ENCODE measurements at regions not wholly inside any gene's neighbourhood (a gene's known extent, or its start where the extent isn't known, plus 50 kb on each side); places are given as distances from the start of the nearest gene placed in this dataset.

- no peak overlapping the region for H3K4me3 Mint-ChIP-seq
Observed at GRCh38 chr14:57085043-57085442, 183.7 kb downstream of the EXOC5 start.

More at GRCh38 chr14:57085043-57085442, 183.7 kb downstream of the EXOC5 start:
- no CpG with 5 or more reads among the region's 3 CpGs for WGBS (ENCODE audit: extremely low coverage, insufficient read length, low lambda C conversion rate)
- H3K4me2 ChIP-seq (ENCODE audit: insufficient read depth, insufficient read length, low read length): no peak overlapping the region
- H4K20me1 ChIP-seq (ENCODE audit: control insufficient read depth, insufficient read depth, insufficient read length): no peaks in the 10 kb centered on the region
- peaks cover 11 to 21% (median 13%) of the 10 kb centered on the region in 3 experiments; a peak in 6 of 7 replicates for H3K36me3 Mint-ChIP-seq (ENCODE audit: insufficient read depth in 1 of 3, low read depth in 3 of 3)
- no peak overlapping the region for H2BK5ac ChIP-seq (ENCODE audit: insufficient read length, low read length)
- no peaks in the 10 kb centered on the region for H3K9me3 ChIP-seq (ENCODE audit: control insufficient read depth, low read depth, low read length)
- H4K91ac ChIP-seq (ENCODE audit: insufficient read length, low read depth, low read length): no peak overlapping the region
- no peaks in the 10 kb centered on the region for H3K79me2 ChIP-seq (ENCODE audit: insufficient read depth, low read length)
- no peak overlapping the region for H2AFZ ChIP-seq (ENCODE audit: low read length)
- no peak overlapping the region for H3T11ph ChIP-seq (ENCODE audit: low read length)
- peaks cover 34 to 48% of the 10 kb centered on the region in 2 experiments for H3K4me1 Mint-ChIP-seq
- no peak for TF ChIP-seq CTCF (conservative IDR thresholded peaks at IDR 0.05)
- H2BK15ac ChIP-seq (ENCODE audit: low read depth, low read length): no peak overlapping the region
- H3K27me3 ChIP-seq (ENCODE audit: insufficient read depth, low read length): no peaks in the 10 kb centered on the region
- H3K56ac ChIP-seq (ENCODE audit: insufficient read length, low read depth, low read length): no peak overlapping the region
- H2BK120ac ChIP-seq (ENCODE audit: low read depth, low read length, poor library complexity, severe bottlenecking): no peak overlapping the region
- H3K27me3 Mint-ChIP-seq (ENCODE audit: low read depth): no peaks in the 10 kb centered on the region
- DNase-seq: no peak
- H3K23me2 ChIP-seq (ENCODE audit: insufficient read length, low read depth, low read length, poor library complexity, severe bottlenecking): no peaks in the 10 kb centered on the region
- H4K5ac ChIP-seq (ENCODE audit: insufficient read length, low read depth, low read length): no peak overlapping the region
- H2BK20ac ChIP-seq (ENCODE audit: low read depth, low read length, poor library complexity, severe bottlenecking): no peak overlapping the region
- H3K14ac ChIP-seq (ENCODE audit: insufficient read depth, low read length): no peak overlapping the region
- no peak overlapping the region for H3K4ac ChIP-seq (ENCODE audit: low read depth, low read length)
- H3K4me1 ChIP-seq (ENCODE audit: insufficient read depth, low read length): peaks cover 8% of the 10 kb centered on the region; the same call in 1 of the 2 replicates
- H3K27ac ChIP-seq (ENCODE audit: insufficient read length, low read depth, low read length): no peak overlapping the region
- H3K27ac Mint-ChIP-seq: no peak overlapping the region
- no peak overlapping the region for H3K23ac ChIP-seq (ENCODE audit: insufficient read length, low read depth, low read length)
- peaks cover 12 to 22% of the 10 kb centered on the region in 2 experiments; a peak in 4 of 5 replicates for H3K9me3 Mint-ChIP-seq
- no peak overlapping the region for H3K18ac ChIP-seq (ENCODE audit: insufficient read length, low read depth, low read length)
- H3K79me1 ChIP-seq (ENCODE audit: insufficient read depth, low read depth, low read length, poor library complexity, severe bottlenecking): no peaks in the 10 kb centered on the region
- H4K8ac ChIP-seq (replicated peaks; ENCODE audit: insufficient read length, low read depth, low read length): no peak overlapping the region
- H3K9ac ChIP-seq (ENCODE audit: extremely low read depth, insufficient read length, low read length): no peak overlapping the region
- no peak overlapping the region for H2AK5ac ChIP-seq (ENCODE audit: insufficient read length, low read length)
- no peak overlapping the region for H2BK12ac ChIP-seq (ENCODE audit: insufficient read length, low read depth, low read length)

Measured in H9 (cell line).